ENCODE measurements at regions not wholly inside any gene's neighbourhood (a gene's known extent, or its start where the extent isn't known, plus 50 kb on each side); places are given as distances from the start of the nearest gene placed in this dataset.

- Histone ChIP-seq H3K27ac (ENCODE audit: low read depth) (no peak overlapping the region), H3K36me3 (ENCODE audit: insufficient read depth) (no peaks in the 10 kb centered on the region), H2AFZ (no peak overlapping the region), H3K4me1 (ENCODE audit: insufficient read depth) (peaks cover 23% of the 10 kb centered on the region), H3K79me2 (replicated peaks; ENCODE audit: insufficient read depth) (no peaks in the 10 kb centered on the region), H3K4me3 (no peak overlapping the region), H3K27me3 (ENCODE audit: insufficient read depth) (no peaks in the 10 kb centered on the region), H3K9me2 (ENCODE audit: insufficient read depth) (no peaks in the 10 kb centered on the region), H3K4me2 (no peak overlapping the region), H4K20me1 (replicated peaks; ENCODE audit: insufficient read depth) (no peaks in the 10 kb centered on the region), H3F3A (replicated peaks; ENCODE audit: low read depth) (no peaks in the 10 kb centered on the region)
- no peaks in the 10 kb centered on the region for H3K27me3 Mint-ChIP-seq (ENCODE audit: insufficient read depth, low read depth, poor library complexity)
- no peaks in the 10 kb centered on the region for H3K9me3 Mint-ChIP-seq
- no peak for TF ChIP-seq ETS1 (IDR thresholded peaks at IDR 0.05)
- TF ChIP-seq EZH2phosphoT487 (IDR thresholded peaks at IDR 0.05; ENCODE audit: unreplicated experiment): no peak
- TF ChIP-seq JUNB (IDR thresholded peaks at IDR 0.05; ENCODE audit: unreplicated experiment): no peak
- TF ChIP-seq POLR2AphosphoS5 (IDR thresholded peaks at IDR 0.05; ENCODE audit: low read depth): no peak
- no peak for TF ChIP-seq CREB1 (CRISPR knock-in tag; IDR thresholded peaks at IDR 0.05; ENCODE audit: low read depth)
- TF ChIP-seq CTCF (conservative IDR thresholded peaks at IDR 0.05; ENCODE audit: low read depth in 2 of 2): no peak
- no peak for TF ChIP-seq NANOG (IDR thresholded peaks at IDR 0.05; ENCODE audit: borderline replicate concordance)
- TF ChIP-seq EZH2 (IDR thresholded peaks at IDR 0.05; ENCODE audit: low read depth, unreplicated experiment): no peak
- TF ChIP-seq ZNF331 (CRISPR knock-in tag; IDR thresholded peaks at IDR 0.05; ENCODE audit: low read depth): no peak
- TF ChIP-seq ZNF114 (CRISPR knock-in tag; IDR thresholded peaks at IDR 0.05): no peak
- TF ChIP-seq, protein P1, sequence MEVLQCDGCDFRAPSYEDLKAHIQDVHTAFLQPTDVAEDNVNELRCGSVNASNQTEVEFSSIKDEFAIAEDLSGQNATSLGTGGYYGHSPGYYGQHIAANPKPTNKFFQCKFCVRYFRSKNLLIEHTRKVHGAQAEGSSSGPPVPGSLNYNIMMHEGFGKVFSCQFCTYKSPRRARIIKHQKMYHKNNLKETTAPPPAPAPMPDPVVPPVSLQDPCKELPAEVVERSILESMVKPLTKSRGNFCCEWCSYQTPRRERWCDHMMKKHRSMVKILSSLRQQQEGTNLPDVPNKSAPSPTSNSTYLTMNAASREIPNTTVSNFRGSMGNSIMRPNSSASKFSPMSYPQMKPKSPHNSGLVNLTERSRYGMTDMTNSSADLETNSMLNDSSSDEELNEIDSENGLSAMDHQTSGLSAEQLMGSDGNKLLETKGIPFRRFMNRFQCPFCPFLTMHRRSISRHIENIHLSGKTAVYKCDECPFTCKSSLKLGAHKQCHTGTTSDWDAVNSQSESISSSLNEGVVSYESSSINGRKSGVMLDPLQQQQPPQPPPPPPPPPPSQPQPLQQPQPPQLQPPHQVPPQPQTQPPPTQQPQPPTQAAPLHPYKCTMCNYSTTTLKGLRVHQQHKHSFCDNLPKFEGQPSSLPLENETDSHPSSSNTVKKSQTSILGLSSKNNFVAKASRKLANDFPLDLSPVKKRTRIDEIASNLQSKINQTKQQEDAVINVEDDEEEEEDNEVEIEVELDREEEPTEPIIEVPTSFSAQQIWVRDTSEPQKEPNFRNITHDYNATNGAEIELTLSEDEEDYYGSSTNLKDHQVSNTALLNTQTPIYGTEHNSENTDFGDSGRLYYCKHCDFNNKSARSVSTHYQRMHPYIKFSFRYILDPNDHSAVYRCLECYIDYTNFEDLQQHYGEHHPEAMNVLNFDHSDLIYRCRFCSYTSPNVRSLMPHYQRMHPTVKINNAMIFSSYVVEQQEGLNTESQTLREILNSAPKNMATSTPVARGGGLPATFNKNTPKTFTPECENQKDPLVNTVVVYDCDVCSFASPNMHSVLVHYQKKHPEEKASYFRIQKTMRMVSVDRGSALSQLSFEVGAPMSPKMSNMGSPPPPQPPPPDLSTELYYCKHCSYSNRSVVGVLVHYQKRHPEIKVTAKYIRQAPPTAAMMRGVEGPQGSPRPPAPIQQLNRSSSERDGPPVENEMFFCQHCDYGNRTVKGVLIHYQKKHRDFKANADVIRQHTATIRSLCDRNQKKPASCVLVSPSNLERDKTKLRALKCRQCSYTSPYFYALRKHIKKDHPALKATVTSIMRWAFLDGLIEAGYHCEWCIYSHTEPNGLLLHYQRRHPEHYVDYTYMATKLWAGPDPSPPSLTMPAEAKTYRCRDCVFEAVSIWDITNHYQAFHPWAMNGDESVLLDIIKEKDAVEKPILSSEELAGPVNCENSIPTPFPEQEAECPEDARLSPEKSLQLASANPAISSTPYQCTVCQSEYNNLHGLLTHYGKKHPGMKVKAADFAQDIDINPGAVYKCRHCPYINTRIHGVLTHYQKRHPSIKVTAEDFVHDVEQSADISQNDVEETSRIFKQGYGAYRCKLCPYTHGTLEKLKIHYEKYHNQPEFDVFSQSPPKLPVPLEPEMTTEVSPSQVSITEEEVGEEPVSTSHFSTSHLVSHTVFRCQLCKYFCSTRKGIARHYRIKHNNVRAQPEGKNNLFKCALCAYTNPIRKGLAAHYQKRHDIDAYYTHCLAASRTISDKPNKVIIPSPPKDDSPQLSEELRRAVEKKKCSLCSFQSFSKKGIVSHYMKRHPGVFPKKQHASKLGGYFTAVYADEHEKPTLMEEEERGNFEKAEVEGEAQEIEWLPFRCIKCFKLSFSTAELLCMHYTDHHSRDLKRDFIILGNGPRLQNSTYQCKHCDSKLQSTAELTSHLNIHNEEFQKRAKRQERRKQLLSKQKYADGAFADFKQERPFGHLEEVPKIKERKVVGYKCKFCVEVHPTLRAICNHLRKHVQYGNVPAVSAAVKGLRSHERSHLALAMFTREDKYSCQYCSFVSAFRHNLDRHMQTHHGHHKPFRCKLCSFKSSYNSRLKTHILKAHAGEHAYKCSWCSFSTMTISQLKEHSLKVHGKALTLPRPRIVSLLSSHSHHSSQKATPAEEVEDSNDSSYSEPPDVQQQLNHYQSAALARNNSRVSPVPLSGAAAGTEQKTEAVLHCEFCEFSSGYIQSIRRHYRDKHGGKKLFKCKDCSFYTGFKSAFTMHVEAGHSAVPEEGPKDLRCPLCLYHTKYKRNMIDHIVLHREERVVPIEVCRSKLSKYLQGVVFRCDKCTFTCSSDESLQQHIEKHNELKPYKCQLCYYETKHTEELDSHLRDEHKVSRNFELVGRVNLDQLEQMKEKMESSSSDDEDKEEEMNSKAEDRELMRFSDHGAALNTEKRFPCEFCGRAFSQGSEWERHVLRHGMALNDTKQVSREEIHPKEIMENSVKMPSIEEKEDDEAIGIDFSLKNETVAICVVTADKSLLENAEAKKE (CRISPR knock-in tag; IDR thresholded peaks at IDR 0.05): no peak
- TF ChIP-seq, protein P2, sequence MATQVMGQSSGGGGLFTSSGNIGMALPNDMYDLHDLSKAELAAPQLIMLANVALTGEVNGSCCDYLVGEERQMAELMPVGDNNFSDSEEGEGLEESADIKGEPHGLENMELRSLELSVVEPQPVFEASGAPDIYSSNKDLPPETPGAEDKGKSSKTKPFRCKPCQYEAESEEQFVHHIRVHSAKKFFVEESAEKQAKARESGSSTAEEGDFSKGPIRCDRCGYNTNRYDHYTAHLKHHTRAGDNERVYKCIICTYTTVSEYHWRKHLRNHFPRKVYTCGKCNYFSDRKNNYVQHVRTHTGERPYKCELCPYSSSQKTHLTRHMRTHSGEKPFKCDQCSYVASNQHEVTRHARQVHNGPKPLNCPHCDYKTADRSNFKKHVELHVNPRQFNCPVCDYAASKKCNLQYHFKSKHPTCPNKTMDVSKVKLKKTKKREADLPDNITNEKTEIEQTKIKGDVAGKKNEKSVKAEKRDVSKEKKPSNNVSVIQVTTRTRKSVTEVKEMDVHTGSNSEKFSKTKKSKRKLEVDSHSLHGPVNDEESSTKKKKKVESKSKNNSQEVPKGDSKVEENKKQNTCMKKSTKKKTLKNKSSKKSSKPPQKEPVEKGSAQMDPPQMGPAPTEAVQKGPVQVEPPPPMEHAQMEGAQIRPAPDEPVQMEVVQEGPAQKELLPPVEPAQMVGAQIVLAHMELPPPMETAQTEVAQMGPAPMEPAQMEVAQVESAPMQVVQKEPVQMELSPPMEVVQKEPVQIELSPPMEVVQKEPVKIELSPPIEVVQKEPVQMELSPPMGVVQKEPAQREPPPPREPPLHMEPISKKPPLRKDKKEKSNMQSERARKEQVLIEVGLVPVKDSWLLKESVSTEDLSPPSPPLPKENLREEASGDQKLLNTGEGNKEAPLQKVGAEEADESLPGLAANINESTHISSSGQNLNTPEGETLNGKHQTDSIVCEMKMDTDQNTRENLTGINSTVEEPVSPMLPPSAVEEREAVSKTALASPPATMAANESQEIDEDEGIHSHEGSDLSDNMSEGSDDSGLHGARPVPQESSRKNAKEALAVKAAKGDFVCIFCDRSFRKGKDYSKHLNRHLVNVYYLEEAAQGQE (IDR thresholded peaks at IDR 0.05; ENCODE audit: unreplicated experiment): no peak
- no peak for TF ChIP-seq STAT1 (IDR thresholded peaks at IDR 0.05; ENCODE audit: unreplicated experiment)
- no peak overlapping the region for H3K27ac Mint-ChIP-seq
- no peak overlapping the region for H3K4me3 Mint-ChIP-seq
- peaks cover 33% of the 10 kb centered on the region for H3K4me1 Mint-ChIP-seq
- ATAC-seq (no peak), DNase-seq (ENCODE audit: low spot score) (no peak)
- H3K36me3 Mint-ChIP-seq (ENCODE audit: low read depth): no peaks in the 10 kb centered on the region
Observed at GRCh38 chr3:117118604-117119003, 409.0 kb downstream of the TUSC7 start.

Measured in GM23338 (cell line).